Occipital lobe (tissue), 1 donor: ENCODE measurements at regions not wholly inside any gene's neighbourhood (a gene's known extent, or its start where the extent isn't known, plus 50 kb on each side); places are given as distances from the start of the nearest gene placed in this dataset.

ENCODE experiments used
- DNase-seq: peaks from one replicate; lab custom pipeline; 2025; lab: John Stamatoyannopoulos, UW

DNA sequence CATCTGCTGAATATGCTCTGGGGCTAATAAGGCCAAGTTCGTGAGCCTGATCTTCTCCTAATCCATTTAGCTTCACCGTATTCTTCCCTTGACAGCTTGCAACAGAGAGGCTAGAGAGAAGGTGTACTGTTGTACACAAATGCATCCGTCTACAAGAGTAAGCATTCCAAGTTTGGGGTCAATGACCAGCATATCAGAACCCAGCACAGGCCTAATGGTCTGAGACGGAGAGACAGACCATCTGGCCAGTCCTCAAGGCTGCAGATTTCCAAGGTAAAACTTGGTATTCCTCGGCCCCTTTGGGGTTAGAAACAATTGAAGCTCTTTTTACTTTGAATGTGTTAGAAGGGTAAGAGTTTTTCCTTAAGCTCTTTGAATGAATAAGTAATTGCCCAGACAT is 481.2 kb upstream of the KLF4 start:
- DNase-seq = no peak

DNA sequence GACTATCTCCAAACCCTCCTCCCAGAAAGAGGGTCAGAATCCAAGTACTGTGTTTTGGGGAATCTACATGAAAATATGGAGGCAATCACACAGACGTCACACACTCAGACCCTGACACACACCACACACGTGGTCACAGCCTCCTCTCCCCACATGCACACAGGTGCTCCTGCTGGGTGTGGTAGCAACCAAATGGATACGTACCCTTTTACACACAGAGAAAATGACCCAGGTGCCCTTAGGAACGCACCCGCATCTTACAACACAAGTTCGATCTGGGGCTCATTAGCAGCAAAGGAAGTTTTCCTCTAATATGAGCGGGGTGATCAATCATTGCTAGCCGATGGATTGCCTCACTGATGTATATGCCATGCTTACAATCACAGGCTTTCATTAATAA is 480.2 kb upstream of the KLF4 start:
- no peak for DNase-seq

GRCh38 chr9:107969141-107969540 is 479.6 kb upstream of the KLF4 start:
- DNase-seq = no peak

- DNase-seq = no peak
These were observed 473.7 kb upstream of the KLF4 start for GRCh38 chr9:107963246-107963645.

- DNase-seq = no peak
These were observed 471.3 kb upstream of the KLF4 start for GRCh38 chr9:107960916-107961315.

GRCh38 chr9:107954312-107954711 is 464.7 kb upstream of the KLF4 start:
- no peak for DNase-seq

- no peak for DNase-seq
These were observed 464.1 kb upstream of the KLF4 start for GRCh38 chr9:107953556-107954125.

DNA sequence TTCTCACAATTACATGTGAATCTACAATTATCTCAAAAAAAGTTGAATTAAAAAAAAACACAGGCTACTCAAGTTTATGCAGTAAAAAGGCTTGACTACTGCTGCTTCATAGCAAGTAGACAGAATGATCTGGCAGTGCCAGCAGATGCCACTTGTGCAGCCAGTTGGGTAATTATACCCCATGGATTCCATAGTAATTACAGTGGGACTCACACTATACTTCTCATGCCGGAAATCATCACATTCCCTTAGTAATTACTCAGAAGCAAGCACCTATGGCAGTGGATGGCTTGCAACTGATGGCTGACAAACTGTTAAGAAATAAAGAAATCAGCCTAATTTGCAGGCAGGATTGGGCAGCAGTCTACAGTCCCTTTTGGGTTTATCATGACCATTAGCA is 463.2 kb upstream of the KLF4 start:
- DNase-seq = no peak

DNA sequence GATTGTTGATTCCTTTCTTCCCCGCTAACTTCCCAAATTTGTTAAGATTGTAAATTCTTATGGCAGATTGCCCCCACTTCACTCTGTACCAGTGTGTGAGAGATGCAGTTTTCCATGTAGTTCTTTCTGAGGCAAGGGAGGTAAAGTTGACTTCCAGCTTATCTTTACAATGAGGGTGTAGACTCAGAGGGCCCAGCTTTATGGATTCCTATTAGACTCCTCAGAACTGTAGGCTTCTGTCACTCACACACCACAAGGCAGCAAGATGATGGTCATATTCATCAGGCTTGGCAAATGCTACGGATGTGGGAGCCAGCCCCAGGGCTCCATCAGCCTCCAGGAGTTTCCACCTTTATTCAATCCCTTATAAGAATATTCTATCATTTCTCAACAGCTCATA is 461.9 kb upstream of the KLF4 start:
- no peak for DNase-seq

DNA sequence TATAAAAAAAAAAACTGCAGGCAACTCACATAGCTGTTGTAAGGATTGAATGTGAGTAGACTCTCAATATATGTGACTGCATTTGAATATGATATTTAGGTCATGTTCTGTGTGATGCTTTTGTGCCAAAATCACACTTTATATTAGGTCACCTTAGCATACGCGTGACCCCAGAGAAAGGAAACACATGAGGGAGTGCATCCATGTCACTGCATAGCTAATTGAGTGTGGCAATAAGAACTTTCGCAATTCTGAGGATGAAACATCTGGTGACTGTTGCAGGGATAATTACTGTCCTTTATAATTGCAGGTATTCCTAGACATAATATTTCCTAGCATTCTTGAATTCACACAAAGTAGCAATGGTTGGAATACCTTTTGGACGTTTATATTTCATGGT is 459.5 kb upstream of the KLF4 start:
- no peak for DNase-seq

GRCh38 chr9:107948601-107949000 is 459.0 kb upstream of the KLF4 start:
- DNase-seq = no peak

DNA sequence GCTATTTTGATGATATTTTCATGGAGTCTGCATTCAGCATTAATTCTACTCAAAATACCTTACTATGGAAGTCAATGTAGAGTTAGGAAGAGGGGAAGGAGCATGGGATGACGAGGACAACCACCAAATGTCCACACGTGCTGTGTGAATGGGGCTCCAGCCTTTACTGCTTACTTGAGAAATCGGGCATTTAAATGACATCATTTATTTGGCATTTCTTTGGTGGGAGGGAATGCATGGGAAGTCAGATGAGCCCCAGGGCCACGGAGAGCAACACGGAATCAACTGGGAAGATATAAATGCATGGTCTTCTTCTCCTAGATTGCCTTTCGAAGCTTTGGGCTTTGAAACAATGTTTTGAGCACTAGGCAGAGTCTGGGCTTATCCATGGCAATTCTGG is 458.5 kb upstream of the KLF4 start:
- no peak for DNase-seq

GRCh38 chr9:107946364-107947141 is 457.0 kb upstream of the KLF4 start:
- no peak for DNase-seq

DNA sequence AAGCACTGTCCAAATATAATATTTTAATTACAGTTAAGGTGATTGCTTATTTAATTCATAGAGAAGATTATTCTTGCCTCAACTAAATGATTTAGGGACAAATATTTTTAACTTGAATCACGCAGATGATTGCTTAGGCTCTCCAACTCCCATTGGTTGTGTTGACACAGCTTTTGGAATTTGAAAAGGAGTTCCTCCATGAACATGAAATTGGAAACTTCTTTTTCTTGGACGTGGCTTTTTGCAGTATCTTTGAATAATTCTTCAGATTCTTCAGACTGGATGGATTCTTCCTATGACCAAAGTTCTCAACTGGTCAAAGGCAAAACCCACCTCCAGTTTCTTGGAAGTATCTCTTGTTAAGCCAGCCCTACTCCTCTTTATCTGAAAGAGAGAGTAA is 456.4 kb upstream of the KLF4 start:
- no peak for DNase-seq

- no peak for DNase-seq
These were observed 455.9 kb upstream of the KLF4 start for GRCh38 chr9:107945493-107945892.

GRCh38 chr9:107944387-107944786 is 454.8 kb upstream of the KLF4 start:
- DNase-seq = no peak

GRCh38 chr9:107943901-107944300 is 454.3 kb upstream of the KLF4 start:
- no peak for DNase-seq

DNA sequence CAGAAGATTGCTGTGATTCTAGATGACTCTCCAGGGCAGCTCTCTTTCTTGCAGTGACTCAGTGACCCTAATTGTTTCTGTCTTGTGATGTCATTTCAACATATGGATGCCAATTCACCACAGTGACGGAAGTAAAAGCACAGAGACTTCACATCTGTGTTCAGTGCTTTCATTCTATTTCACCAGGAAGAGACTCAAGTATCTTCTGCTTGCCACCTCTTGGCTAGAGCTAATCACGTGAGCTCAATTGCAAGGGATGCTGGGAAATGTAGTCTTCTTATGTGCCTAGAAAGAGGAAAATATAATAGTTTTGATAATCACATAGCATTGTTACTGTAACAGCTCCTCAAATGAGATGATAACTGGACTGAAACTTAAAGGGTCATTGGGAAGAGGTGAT is 453.3 kb upstream of the KLF4 start:
- no peak for DNase-seq

- no peak for DNase-seq
These were observed 452.7 kb upstream of the KLF4 start for GRCh38 chr9:107942291-107942690.

DNA sequence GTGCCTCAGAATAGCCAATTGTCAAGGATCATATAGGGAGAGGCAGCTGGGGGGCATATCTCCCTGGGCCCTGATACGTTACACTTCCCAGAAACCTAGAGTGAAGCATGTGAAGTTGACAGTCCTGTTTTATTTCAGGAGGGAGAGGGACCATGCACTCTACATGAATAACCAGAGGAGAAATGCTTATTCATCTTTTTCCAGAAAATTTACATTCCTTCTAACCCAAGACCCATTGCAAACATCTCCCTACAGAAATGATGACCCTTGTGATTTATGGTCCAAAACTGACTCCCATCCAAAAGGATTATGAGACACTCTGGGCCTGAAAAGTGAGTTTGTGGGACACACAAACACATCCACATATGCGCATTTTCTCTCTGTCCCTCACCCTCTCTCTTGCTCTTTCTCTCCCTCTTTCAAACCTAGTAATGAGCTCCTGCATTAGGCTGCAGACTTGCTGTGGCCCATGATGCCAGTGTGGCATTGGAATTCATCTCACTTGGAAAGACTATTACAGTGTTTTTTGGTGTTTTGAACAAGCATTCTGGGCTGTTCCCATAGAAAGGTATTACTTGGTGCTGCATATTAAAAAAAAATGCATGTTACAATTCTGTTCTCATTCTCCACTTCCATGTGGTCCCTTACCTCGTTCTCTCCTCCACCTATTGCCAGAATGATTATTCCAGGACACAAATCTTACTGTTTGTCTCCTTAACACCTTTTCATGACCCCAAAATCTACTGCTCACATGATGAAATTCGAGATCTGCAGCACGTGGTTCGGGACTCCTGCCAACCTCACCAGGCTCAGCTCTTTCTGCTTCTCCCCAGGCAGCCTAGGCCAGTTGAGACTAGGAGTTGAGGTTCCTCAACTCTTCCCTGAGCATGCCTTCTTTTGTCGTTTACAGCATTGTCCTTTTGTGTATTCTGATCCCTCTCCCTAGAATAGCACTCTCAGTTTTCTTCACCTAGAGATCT is 451.3 kb upstream of the KLF4 start:
- DNase-seq = no peak

DNA sequence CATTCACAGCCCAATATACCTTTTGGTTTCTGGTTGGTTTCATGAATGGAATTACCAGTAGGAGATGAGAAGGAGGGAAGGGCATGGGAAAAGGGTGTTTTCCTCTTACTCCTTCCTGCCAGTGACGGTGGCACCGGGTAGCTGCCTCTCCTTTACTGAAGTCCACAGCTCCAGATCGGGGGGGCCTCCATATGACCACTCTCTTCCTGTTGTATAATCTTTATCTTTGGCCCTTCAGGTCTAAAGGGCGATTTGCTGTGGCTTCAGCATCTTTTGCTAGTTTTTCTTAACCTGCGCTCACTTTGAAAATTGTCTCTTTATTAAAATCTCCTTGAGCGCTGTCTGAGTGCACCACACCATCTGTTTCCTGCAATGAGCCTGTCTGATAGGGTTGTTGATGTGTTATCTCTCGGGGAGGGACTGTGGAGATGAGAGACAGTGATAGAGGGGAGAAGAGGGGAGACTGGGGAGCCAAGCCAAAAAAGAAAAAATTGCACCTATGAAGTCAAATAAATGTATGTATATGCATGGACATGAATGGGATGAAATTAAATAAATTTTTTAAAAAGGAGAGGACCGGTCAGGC is 449.3 kb upstream of the KLF4 start:
- DNase-seq = no peak

DNA sequence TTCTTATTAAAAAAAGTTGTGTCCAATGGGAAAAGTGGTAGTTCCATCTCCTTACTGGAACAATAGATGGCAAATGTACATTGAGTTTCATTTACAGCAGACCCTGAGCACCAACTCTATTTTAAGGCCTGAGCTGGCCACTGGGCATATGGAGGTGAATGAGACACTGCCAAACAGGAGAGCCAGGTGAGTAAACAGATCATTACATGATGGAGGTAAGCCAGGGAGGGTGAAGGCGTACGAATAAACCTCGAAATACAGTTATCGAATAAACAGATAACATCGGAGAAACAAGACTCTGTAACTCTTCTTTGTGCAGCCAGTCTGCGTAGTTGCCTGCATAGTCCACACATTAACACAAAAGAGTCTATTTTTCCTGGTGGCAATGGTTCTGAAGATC is 446.4 kb upstream of the KLF4 start:
- DNase-seq = no peak
